ENCODE measurements at regions not wholly inside any gene's neighbourhood (a gene's known extent, or its start where the extent isn't known, plus 50 kb on each side); places are given as distances from the start of the nearest gene placed in this dataset.

- Histone ChIP-seq H3K4me2 (no peak overlapping the region), H3K27ac (ENCODE audit: low read depth in 2 of 2, low read length in 1 of 2) (no peak overlapping the region)
- POLR2A ChIA-PET, result no interaction called here
Measured at GRCh38 chr9:73890685-73891277, 606.4 kb upstream of the RORB start.

More at GRCh38 chr9:73890685-73891277, 606.4 kb upstream of the RORB start:
- H3K79me2 ChIP-seq (ENCODE audit: insufficient read depth), result no peaks in the 10 kb centered on the region
- DNase-seq, result no peak
- H3F3A ChIP-seq (replicated peaks; ENCODE audit: insufficient read depth), result no peaks in the 10 kb centered on the region
- TF ChIP-seq EZH2phosphoT487 (IDR thresholded peaks at IDR 0.05; ENCODE audit: borderline replicate concordance, low read depth) (no peak), RCOR1 (IDR thresholded peaks at IDR 0.05; ENCODE audit: low read length) (no peak), CTCF (IDR thresholded peaks at IDR 0.05) (no peak), GABPA (IDR thresholded peaks at IDR 0.05; ENCODE audit: low read depth) (no peak), YY1 (IDR thresholded peaks at IDR 0.05; ENCODE audit: low read depth) (no peak), REST (IDR thresholded peaks at IDR 0.05; ENCODE audit: low read depth, low read length) (no peak), NRF1 (IDR thresholded peaks at IDR 0.05; ENCODE audit: low read depth, low read length) (no peak), SMC3 (IDR thresholded peaks at IDR 0.05; ENCODE audit: low read depth, low read length) (no peak), FOXJ3 (CRISPR knock-in tag; IDR thresholded peaks at IDR 0.05) (no peak), MXI1 (IDR thresholded peaks at IDR 0.05; ENCODE audit: low read depth, low read length) (no peak), IRF3 (IDR thresholded peaks at IDR 0.05; ENCODE audit: low read depth, low read length) (no peak), USF1 (IDR thresholded peaks at IDR 0.05; ENCODE audit: borderline replicate concordance, low read depth) (no peak)
- H3K4me1 ChIP-seq (ENCODE audit: control insufficient read depth in 1 of 2, insufficient read depth in 2 of 2, low read depth in 1 of 2, low read length in 1 of 2), result no peaks in the 10 kb centered on the region
- no peaks in the 10 kb centered on the region for H3K9me3 ChIP-seq
- H3K9ac ChIP-seq, result no peak overlapping the region
- H3K4me3 ChIP-seq (ENCODE audit: low read depth in 2 of 2, low read length in 1 of 2), result no peak overlapping the region
- no peaks in the 10 kb centered on the region for H4K20me1 ChIP-seq (ENCODE audit: insufficient read depth)
- no peaks in the 10 kb centered on the region for H3K9me2 ChIP-seq
- no peaks in the 10 kb centered on the region for H3K36me3 ChIP-seq (replicated peaks in 1 of 2; ENCODE audit: control insufficient read depth in 1 of 2, insufficient read depth in 2 of 2, low read length in 1 of 2)
- H2AFZ ChIP-seq (ENCODE audit: low read depth), result no peak overlapping the region
- CTCF ChIA-PET, result interaction anchor here (1.0 kb wide), 1 partner anchor 113 kb away, joined by 3 read pairs; no protein-coding TSS in a partner anchor
- H3K27me3 ChIP-seq (ENCODE audit: insufficient read depth), result no peaks in the 10 kb centered on the region

All from SK-N-SH (cell line).